Fibroblast of skin of left biceps (primary cell): ENCODE measurements at regions not wholly inside any gene's neighbourhood (a gene's known extent, or its start where the extent isn't known, plus 50 kb on each side); places are given as distances from the start of the nearest gene placed in this dataset.

ENCODE experiments used
- DNase-seq, 2 experiments: peaks; one replicate each; pipeline ENCODE4 v3.0.0-alpha.2; 2013; ENCODE audit warnings: low read depth in 2 of 2

DNA sequence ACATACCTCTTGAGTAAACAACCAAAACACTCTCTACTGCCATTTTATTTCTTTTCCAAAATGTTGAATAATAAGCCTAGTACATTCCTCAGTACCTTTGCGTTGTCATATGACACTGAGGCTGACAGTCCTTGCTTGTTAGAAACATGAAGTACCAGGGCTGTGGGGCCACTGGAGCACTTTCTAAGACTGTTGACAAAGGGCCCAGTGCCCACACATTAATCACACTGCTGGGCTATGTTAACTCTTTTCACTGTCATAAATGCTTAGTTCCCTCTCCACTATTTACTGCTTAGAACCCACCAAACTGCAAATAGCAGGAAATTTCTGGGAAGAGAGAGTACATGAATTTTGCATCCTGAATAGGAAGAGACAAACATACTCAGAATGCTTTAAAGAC is 57.1 kb downstream of the FAM47B start:
- no peak for DNase-seq

DNA sequence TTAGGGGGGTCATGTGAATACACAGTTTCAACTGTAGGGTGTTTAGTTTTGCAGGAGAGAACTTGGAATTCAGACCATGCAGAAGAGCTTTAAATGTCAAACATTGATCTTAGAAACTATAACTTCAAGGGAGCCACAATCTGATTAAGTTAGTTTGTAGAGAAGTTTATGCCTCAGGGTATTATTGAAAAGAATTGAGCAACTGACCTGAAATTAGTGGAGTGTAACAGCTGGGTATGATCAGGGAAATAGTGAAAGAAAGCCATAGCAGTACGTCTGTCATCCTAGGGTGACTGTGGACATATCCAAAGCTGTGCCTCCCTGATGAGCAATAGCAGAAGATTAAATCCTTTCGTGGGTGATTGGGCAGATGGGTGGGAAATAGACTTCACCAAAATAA is 63.8 kb downstream of the FAM47B start:
- DNase-seq, result no peak

DNA sequence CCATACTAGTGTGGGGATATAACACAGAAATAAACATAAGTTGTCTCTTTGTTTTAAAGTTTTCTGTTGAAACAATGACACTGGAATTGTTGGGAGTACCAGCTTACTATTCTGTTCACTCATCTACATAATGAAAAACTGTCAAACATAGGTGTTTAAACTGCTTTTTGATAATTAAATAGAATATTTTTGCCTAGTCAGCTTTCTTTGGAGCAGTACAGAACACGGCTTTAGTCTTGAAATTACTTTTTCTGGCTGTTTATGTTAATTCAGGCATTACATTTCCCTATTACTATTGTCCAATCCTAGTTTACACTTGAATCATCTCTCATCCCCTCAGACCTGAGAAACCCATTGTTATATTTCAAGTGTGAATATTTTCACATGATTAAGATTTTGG is 73.0 kb downstream of the FAM47B start:
- no peak for DNase-seq

DNA sequence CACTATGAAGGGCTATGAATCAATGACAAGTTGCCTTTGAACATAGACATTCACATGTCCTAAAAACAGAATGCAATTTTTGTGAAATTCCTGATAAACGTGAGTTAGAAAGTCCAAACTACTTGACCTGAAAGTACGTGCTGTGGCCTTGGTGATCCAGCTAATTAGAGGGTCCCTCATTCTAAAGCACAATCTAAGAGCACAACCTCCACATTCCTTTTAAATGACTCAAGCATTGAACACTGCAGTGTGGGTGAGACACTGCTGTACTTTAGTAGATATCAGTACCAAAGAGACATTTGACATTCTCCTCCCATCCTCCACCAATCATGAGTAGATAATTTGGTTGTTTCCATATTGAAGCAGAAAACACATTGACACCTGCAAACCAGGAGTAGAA is 73.5 kb downstream of the FAM47B start:
- no peak for DNase-seq

GRCh38 chrX:35017284-35017683 is 74.7 kb downstream of the FAM47B start:
- no peak for DNase-seq

GRCh38 chrX:35023683-35024082 is 81.1 kb downstream of the FAM47B start:
- DNase-seq, result no peak

DNA sequence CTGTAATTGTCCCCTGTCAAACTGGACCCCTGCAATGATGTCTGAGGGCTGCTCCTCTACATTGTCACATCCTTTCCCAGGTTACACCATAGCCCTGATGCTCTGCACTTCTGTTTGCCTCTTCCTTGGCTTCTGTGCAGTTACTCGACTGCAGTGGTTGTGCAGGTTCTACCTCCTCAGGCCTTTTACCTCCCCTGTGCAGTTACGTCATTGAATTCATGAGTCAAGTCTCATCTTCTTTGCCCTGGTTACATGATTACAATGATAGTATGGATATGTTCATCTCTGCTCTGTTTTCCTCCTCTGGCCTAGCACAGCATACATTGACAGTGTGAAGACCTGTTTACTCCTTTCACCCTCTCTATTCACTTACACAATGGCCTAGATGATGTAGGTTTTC is 83.2 kb downstream of the FAM47B start:
- DNase-seq, result no peak

DNA sequence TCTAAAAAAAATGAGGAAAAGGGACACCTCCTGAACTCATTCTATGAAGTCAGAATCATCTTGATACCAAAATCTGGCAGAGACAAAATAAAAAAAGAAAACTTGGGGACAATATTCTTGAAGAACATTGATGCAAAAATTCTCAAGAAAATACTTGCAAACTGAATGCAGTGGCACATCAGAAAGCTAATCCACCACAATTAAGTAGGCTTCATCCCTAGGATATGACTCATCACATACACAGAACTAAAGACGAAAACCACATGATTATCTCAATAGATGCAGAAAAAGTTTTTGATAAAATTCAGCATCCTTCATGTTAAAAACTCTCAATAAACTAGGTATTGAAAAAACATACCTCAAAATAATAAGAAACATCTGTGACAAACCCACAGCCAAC is 98.3 kb downstream of the FAM47B start:
- peak in 1 of 2 experiments; percentile 8 for DNase-seq

- DNase-seq, result no peak
These were observed 104.2 kb downstream of the FAM47B start for GRCh38 chrX:35046660-35047296.

- DNase-seq, result no peak
These were observed 133.5 kb downstream of the FAM47B start for GRCh38 chrX:35076061-35076460.

DNA sequence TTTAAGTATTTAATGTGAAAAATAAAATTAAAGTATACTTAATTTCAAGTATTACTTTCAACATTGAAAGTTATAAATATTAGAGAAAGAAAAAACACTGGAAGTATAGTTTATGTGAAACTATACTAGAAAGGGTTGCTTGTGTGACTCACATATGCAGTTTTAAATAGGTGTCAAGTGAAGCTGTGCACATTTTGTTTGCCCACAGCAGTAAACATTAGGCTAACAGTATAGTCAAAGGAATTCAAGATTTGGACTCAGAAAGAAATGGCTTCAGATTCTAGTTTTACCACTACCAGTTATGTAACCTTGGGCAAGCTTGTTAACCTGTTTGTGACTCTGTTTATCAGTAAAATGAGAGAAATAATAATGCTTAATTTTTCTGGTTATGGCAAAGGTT is 148.2 kb downstream of the FAM47B start:
- DNase-seq, result no peak

- no peak for DNase-seq
These were observed 155.8 kb downstream of the FAM47B start for GRCh38 chrX:35098419-35098818.

GRCh38 chrX:35101901-35102300 is 159.3 kb downstream of the FAM47B start:
- DNase-seq, result no peak

- DNase-seq, result no peak
These were observed 162.0 kb downstream of the FAM47B start for GRCh38 chrX:35104626-35105025.

- peak; percentile 10 to 15 for DNase-seq
These were observed 172.6 kb downstream of the FAM47B start for GRCh38 chrX:35115205-35115604.

GRCh38 chrX:35122756-35123155 is 180.2 kb downstream of the FAM47B start:
- DNase-seq, result no peak

- no peak for DNase-seq
These were observed 206.9 kb downstream of the FAM47B start for GRCh38 chrX:35149517-35149916.

- no peak for DNase-seq
These were observed 207.5 kb downstream of the FAM47B start for GRCh38 chrX:35150052-35150451.

- no peak for DNase-seq
These were observed 208.1 kb downstream of the FAM47B start for GRCh38 chrX:35150642-35151239.

- no peak for DNase-seq
These were observed 223.4 kb downstream of the FAM47B start for GRCh38 chrX:35166023-35166422.
